ENCODE measurements at regions not wholly inside any gene's neighbourhood (a gene's known extent, or its start where the extent isn't known, plus 50 kb on each side); places are given as distances from the start of the nearest gene placed in this dataset.

DNA sequence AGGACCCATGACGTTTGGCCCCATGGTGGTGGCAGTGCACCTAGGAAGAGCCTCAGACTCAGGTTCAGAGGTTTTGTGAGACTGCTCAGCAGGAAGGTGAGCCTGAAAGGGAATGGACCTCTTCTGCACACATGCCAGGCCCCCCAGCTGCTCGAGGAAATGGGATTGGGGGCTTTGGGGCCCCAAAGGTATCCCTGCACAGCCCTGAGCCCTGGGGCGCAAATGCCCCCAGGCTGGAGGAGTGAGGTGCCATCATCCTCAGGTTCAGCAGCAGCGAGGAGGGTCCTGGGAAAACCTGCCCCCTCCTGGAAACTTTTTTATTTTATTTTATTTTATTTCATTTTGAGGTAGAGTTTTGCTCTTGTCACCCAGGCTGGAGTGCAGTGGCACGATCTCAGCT lies 171.8 kb upstream of the MVB12B start:
- DNase-seq: no peak

- DNase-seq: no peak
These were observed 170.6 kb upstream of the MVB12B start for GRCh38 chr9:126155756-126156664.

- DNase-seq: no peak
These were observed 169.7 kb upstream of the MVB12B start for GRCh38 chr9:126156898-126157297.

- DNase-seq: no peak
These were observed 169.2 kb upstream of the MVB12B start for GRCh38 chr9:126157423-126157822.

DNA sequence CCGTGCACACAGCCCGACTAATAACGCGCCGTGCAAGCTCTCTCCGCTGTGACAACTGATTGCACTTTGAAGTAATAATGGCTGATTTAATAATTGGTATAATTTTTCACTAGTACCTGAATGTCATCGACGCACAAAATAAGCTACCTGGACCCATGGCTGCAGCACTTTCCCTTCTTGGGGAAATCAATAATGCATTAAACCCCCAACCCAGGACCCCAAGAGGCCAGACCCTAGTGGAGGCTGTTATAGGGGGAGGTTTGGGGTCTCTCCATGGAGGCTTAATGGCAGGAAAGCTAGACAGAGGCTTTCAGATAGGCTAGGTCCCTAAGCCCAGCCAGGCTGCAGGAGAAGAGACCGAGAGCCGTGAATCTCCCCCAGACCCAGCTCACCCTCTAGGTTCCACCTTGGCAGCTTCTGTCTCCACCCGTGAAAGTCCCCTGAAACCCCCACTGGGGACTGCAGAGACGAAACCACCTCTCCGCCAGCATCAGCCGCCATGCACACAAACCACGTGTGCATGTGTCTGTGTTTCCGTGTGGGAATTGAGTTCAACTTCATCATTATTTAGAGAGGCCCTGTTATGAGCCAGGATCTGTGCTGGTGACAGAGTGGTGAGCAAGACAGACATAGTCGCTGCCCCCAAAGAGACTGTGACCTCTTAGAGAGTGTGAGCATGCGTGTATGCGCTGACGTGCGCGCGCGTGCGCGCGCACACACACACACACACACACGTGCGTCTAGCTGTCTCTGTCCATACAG lies 168.6 kb upstream of the MVB12B start:
- no peak for DNase-seq

DNA sequence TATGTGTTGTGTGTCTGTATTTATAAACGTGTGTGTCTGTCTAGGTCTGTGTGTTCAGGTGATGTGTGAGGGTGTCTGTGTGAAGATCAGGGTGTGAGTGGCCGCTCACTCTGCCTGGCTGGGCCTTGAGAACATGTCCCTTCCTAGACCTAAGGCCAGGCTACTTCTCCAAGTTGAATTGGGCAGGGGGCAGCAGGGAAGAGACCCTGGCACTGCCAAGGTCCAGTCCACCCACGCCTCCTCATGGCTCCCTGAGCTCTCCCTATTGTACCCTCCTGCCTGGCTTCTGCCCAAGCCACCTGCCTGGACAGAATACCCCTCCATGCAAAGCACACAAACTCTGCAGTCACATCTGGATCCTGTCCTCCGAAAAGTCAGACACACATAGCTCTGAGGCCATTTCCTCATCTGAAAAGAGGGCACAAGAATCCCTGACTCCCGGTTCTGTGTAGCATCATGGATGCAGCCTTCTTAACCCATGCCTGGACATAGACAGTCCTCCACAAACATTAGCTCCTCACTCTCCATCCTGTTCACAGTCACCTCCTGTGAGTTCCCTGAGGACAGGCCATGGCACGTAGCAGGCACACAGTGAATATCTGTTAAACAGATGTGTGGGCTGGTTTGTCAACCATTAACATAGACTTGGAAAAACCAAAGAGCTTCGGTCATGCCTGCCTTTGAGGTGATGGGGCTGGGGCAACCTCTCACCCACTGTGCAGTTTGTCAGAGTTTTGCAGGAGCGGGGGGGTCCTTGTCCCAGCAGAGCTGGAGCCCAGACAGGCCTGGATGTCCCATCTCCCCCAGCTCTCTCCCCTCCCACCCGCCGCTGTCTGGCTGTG lies 167.8 kb upstream of the MVB12B start:
- no peak for DNase-seq

DNA sequence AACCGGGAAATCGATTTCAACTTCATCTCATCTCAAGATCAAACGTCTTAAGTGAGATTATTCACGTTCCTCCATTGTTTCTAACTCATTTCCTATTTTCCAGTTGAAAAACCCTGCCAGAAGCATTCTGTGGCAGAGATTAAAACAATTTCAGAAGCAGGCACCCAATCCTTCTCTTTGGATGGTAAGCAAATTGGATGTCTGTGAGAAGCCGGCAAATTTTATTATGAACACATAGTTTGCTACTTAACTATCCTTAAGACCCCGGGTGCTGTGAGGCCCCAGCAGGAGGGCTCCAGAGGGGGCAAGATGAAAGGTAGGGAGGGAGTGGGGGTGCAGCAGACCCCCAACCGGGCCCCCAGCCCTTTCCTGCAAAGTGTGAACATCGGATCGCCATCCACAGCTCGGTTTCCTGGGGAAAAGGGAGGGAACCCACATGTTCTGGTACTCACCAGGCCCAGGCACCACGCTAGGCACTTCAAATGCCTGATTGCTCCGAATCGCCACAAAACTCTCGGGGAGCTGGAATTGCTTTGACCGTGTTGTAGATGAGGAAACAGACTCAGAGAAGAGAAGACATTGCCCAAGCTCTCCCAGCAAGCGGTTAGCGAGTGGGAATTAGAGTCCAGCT lies 167.1 kb upstream of the MVB12B start:
- DNase-seq: no peak

GRCh38 chr9:126160067-126160853 lies 166.4 kb upstream of the MVB12B start:
- no peak for DNase-seq

DNA sequence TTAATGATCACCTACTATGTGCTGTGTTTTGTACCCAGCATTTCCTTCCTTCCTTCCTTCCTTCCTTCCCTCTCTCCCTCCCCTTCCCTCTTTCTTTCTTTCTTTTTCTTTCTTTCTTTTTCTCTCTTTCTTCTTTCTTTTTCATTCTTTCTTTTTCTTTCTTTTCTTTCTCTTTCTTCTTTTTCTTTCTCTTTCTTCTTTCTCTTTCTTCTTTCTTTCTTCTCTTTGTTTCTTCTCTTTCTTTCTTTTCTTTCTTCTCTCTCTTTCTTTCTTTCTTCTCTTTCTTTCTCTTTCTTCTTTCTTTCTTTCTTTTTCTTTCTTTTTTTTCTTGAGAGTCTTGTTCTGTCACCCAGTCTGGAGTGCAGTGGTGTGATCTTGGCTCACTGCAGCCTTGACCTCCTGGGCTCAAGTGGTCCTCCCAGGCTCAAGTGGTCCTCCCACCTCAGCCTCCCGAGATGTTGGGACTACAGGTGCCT lies 165.7 kb upstream of the MVB12B start:
- DNase-seq: no peak

DNA sequence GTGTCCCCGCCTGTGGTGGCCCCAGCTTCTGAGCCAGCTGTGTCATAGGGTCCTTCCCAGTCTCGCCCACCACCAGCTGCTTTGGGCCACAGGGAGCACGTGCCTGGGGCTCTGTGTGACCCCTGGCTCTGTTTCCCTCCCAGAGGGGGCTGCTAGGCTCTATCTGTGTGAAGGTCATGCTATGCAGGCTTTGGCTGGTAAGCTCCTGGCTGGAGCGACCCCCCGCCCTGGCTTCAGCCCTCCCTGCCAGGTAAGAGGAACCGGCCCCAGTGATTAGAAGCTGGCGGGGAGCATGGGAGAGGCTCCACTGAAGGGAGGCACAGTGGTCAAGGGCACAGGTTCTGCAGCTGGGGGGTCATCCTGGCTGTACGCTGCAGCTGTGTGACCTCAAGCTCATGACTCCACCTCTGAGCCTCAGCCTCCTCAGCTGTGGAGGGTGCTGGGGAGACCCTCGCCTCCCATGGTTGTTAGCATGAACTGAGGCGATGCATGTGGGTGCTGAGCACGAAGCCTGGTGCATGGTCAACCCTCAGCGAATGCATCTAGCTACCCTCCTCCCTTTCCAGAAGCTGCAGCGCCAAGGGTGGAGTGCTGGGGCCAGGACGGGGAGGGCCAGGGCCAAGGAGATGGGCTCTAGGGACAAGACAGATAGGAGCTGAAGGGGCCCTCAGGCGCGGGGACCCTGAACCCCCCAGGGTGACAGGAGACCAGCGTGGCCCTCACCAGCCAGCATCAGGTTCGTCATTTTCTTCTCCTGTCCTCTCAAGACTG lies 163.8 kb upstream of the MVB12B start:
- DNase-seq: no peak

DNA sequence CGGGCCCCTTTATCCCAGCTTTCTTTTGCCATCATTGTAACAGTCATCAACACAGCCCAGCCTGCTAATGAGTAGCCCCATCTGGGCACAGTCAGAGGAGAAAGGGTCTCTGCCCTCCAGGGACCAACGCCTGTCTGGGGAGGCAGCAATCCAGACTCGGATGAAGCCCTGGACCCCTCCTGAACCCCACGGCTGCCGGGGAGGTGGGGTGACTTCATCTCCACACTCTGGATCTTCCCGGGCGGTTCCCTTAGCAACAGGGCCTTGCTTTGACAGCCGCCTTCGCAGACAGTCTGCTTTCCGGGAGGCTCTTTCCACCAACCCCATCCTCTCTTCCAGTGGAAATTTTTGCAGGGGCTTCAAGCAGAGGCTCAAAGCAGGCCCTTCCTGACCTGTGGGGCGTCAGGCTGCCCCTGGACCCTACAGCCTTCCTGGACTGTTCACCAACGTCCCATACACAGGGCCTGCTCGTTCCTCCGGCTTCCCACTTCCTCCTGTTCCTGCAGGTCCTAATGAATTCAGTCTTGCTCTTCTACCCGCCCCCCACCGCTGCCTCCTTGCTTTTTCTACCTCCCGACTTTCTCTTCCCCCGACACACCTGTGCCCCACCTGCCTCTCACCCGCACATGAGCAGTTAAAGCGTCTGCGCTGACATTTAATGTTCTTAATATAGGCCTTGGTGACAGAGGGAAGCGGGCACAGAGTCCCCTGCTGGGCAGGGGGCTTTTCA lies 161.7 kb upstream of the MVB12B start:
- DNase-seq: no peak

- DNase-seq: no peak
These were observed 160.9 kb upstream of the MVB12B start for GRCh38 chr9:126165755-126166154.

DNA sequence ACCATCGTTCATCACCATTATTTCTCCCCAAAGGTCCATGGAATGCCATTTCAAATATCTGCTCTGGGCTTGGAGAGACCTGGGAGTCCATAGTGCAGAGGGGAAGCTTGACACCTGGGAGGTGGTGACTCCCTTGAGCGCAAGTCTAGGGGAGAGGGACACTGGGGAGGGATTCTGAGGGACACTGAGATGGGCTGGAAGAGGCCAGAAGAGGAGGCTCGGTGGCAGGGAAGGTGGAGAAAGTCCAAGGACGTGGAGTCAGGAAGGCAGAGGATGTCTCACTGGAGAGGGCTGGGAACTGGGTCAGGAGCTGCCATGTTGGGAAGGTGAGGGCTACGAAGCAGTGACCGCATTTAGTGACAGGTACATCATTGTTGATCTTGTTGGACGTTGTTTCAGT lies 160.3 kb upstream of the MVB12B start:
- DNase-seq: no peak

GRCh38 chr9:126166866-126167265 lies 159.8 kb upstream of the MVB12B start:
- no peak for DNase-seq

DNA sequence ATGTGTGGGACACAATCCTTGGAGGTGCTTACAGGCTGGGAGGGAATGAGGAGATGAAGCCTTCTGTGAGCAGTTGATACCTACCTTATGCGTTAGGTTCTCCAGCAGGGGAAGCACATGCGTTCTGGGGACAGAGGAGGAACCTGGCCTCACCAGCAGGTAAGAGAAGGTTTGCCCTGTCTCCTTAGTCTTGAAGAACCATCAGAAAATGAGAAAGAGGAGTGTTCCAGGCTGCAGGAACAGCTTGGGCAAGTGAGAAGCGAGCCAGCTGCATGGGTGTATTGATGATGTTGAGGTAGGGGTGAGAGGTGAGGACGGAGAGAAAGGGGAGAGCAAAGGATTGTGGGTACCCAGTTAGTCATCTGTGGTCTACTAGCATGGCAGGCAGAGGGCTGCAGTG lies 156.9 kb upstream of the MVB12B start:
- no peak for DNase-seq

DNA sequence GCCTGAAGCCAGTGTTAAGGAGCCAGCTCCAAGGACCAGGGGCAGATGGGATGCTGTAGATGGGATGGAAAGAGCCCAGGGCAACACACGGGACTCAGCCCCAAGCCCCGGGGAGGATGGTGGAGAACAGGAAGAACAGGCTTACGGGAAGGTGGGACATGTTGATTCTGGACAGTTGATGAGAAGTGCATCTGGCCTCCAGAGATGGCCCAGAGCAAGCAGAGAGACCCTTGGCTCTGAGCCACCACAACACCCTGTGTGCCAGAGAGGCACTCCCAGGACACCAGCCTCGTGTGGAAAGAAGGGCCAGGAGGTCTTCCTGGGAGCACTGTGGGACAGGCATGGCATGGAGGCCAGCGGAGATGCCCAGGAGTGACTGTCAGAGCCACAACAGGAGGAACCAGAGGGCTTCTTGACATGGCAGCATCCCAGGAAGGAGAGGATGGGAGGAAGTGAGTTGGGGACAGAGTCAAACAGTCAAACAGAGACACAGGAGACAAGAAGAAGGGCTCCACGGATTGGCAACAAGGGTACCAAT lies 156.3 kb upstream of the MVB12B start:
- DNase-seq: no peak

DNA sequence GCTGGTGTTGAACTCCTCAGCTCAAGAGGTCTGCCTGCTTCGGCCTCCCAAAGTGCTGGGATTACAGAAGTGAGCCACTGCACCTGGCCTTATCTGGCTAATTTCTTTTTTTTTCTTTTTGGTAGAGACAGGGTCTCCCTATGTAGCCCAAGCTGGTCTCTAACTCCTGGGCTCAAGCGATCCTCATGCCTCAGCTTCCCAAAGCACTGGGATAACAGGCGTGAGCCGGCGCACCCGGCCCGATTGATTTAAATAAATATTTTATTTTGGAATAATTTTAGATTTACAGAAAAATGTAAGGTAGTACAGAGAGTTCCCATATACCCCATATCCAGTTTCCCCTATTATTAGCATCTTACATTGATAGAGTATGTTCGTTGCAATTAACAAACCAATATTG lies 155.0 kb upstream of the MVB12B start:
- no peak for DNase-seq

DNA sequence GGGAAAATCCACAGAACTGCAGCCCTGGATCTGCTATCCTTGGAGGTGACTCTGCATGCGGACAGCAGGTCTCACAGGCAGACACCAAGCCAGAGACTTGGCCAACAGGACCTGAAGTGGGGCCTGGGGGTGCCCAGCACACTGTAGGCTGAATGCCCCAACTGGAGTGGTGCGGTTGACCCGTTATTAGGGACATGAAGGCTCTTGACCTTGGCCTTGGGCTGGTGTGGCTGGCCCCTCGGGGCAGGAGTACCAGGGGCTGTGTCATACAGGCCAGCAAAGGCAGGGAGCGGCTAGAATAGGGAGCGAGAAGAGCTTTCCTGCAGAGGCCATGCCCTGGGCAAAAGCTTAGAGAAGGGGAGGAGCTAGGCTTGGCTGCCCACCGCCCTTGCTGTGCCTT lies 153.2 kb upstream of the MVB12B start:
- no peak for DNase-seq

GRCh38 chr9:126173929-126174328 lies 152.7 kb upstream of the MVB12B start:
- DNase-seq: no peak

DNA sequence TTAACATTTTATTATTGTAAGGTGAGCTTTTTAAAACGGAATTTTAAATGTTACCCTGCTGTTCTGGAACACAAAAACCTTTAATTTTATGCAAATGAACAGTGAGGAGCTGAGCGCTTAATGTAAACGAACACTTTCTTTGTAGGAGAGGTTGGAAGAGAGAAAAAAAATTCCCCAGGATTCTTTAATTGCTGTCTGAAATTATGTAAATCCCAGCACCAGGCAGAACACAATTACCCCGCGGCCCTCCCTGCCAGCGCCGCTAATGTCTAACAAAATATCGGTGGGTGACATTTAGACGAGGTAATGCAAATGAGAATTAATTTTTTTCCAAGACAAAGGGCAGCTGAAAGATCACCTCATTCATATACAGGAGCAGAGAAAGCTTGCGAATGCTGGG lies 143.4 kb upstream of the MVB12B start:
- no peak for DNase-seq

All from activated CD8-positive, alpha-beta memory T cell treated with anti-CD3 and anti-CD28 coated beads, Interleukin-2, amount 50 U/mL, for 4 hours (primary cell).